Testis (tissue), 2 donors: ENCODE measurements at regions not wholly inside any gene's neighbourhood (a gene's known extent, or its start where the extent isn't known, plus 50 kb on each side); places are given as distances from the start of the nearest gene placed in this dataset.
A peak's percentile ranks its signal among the peaks of the same experiment; 100 is the strongest.

ENCODE experiments used
- DNase-seq: peaks from one replicate; pipeline ENCODE4 v3.0.0-alpha.2; 2019
- H3K27ac ChIP-seq, 2 donors: fragments of 200-600 bp; sonication (generic); one replicate each; pipeline ENCODE4 v1.5.1; 2019
- H3K27me3 ChIP-seq: fragments of 200-600 bp; sonication (generic); one replicate; pipeline ENCODE4 v1.5.1; 2019
- H3K36me3 ChIP-seq: fragments of 200-600 bp; sonication (generic); one replicate; pipeline ENCODE4 v1.5.1; 2017; ENCODE audit warnings: low read depth; ENCODE audit errors: missing control alignments
- H3K4me1 ChIP-seq: fragments of 200-600 bp; sonication (generic); one replicate; pipeline ENCODE4 v1.5.1; 2019
- H3K4me3 ChIP-seq, 2 donors: fragments of 200-600 bp; sonication (generic); one replicate each; pipeline ENCODE4 v1.5.1; 2017 to 2019
- H3K9me3 ChIP-seq: fragments of 200-600 bp; sonication (generic); one replicate; pipeline ENCODE4 v1.5.1; 2017
- POLR2A ChIP-seq: fragments of 450-650 bp; IDR thresholded peaks from one replicate; pipeline ENCODE4 v1.6.1; 2017; ENCODE audit warnings: antibody characterized with exemption, mild to moderate bottlenecking, moderate library complexity
- WGBS, 2 donors: methylation state at CpG; one replicate each; pipeline ENCODE4 v1.1.5; 2018; 5-methylcytosine and 5-hydroxymethylcytosine counted together
- intact Hi-C: fragments of 100-400 bp; cut with DNase I; formaldehyde crosslinking; loops from one replicate; pipeline ENCODE4 v1.15.1; 2023; ENCODE audit warnings: low total_unique reads
- TF ChIP-seq, protein P1 (sequence below), 3 experiments: fragments of 450-650 bp in 2 of 3; fragments of 200-600 bp in 1 of 3; sonication (generic) in 1 of 3; IDR thresholded peaks; one replicate each; pipeline ENCODE4 v1.5.1; 2016 to 2019; ENCODE audit warnings: antibody characterized with exemption in 3 of 3, mild to moderate bottlenecking in 2 of 3, moderate library complexity in 1 of 3

DNA sequence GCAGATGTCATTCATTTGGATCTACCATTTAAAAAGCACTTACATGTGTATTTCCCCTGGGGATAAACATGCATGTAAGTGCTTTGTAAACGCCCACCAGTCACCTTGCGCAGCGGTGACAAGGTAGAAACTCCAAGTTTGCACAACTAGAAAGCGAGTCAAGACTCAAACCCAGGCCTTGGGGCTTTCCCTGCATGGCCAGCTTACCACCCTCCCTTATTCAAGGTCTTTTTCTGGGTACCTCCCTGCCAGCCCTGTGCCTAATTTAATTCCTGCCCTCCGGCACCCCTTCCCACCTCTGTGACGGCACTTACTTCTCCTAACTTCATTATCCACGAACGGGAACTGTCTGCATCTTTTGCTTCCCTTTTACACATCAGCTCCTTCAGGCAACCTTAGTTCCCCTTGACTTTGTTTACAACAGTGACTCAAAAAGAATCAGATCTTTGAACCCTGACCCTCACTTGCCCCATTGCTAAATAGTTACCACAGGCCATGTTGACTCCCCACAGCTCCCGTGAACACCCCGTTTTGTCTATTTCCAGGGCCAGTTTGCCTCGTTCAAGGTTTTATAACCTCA, 138.3 kb upstream of the ETS2 start:
- intact Hi-C loops = no loop called here
- no peak for DNase-seq
- H3K27me3 ChIP-seq = no peaks in the 10 kb centered on the region
- peaks cover 5% of the 10 kb centered on the region for H3K4me1 ChIP-seq
- no peaks in the 10 kb centered on the region for H3K9me3 ChIP-seq
- no peak overlapping the region for H3K27ac ChIP-seq
- TF ChIP-seq, protein P1, sequence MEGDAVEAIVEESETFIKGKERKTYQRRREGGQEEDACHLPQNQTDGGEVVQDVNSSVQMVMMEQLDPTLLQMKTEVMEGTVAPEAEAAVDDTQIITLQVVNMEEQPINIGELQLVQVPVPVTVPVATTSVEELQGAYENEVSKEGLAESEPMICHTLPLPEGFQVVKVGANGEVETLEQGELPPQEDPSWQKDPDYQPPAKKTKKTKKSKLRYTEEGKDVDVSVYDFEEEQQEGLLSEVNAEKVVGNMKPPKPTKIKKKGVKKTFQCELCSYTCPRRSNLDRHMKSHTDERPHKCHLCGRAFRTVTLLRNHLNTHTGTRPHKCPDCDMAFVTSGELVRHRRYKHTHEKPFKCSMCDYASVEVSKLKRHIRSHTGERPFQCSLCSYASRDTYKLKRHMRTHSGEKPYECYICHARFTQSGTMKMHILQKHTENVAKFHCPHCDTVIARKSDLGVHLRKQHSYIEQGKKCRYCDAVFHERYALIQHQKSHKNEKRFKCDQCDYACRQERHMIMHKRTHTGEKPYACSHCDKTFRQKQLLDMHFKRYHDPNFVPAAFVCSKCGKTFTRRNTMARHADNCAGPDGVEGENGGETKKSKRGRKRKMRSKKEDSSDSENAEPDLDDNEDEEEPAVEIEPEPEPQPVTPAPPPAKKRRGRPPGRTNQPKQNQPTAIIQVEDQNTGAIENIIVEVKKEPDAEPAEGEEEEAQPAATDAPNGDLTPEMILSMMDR (IDR thresholded peaks at IDR 0.05) = no peak
- no peaks in the 10 kb centered on the region for H3K36me3 ChIP-seq
- no peak overlapping the region for H3K4me3 ChIP-seq
- WGBS, 2 donors = 88 to 93% methylated on average over 11 of the region's 11 CpGs

GRCh38 chr21:38668067-38668466, 137.7 kb upstream of the ETS2 start:
- Histone ChIP-seq H3K27me3 (no peaks in the 10 kb centered on the region), H3K27ac (no peak overlapping the region), H3K36me3 (no peaks in the 10 kb centered on the region), H3K9me3 (no peaks in the 10 kb centered on the region), H3K4me3 (no peak overlapping the region), H3K4me1 (peaks cover 5% of the 10 kb centered on the region)
- intact Hi-C loops = no loop called here
- 91 to 100% methylated on average over 1 of the region's 1 CpG for WGBS, 2 donors
- no peak for DNase-seq
- TF ChIP-seq, protein P1 (IDR thresholded peaks at IDR 0.05) = no peak

DNA sequence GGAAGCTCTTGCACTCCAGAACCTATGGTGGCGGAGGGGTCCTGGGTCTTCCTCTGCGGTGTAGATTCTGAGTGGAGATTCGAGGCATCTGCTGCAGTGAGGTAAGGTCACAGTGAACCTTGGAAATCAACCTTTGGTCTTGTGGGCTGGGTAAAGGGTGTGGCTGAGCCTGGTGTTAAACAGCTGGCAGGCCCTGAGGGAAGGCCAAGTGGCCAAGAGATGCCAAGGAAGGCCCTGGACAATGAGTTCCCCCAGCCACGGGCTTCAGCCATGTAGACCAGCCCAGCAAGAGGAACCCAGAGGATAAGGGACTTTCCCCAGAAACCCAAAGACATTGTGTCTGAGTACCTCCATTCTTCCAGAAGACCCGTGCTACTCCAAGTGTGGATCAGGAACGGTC, 137.2 kb upstream of the ETS2 start:
- Histone ChIP-seq H3K4me1 (peaks cover 5% of the 10 kb centered on the region), H3K27ac (no peak overlapping the region), H3K36me3 (no peaks in the 10 kb centered on the region), H3K4me3 (no peak overlapping the region), H3K27me3 (no peaks in the 10 kb centered on the region), H3K9me3 (no peaks in the 10 kb centered on the region)
- DNase-seq = no peak
- WGBS, 2 donors = 78 to 94% methylated on average over 6 of the region's 6 CpGs
- intact Hi-C loops = no loop called here
- TF ChIP-seq POLR2A = no peak
- TF ChIP-seq, protein P1 (IDR thresholded peaks at IDR 0.05) = no peak

- Histone ChIP-seq H3K4me1 (peaks cover 5% of the 10 kb centered on the region), H3K36me3 (no peaks in the 10 kb centered on the region), H3K4me3 (no peak overlapping the region), H3K27ac (no peak overlapping the region), H3K27me3 (no peaks in the 10 kb centered on the region), H3K9me3 (no peaks in the 10 kb centered on the region)
- no peak for TF ChIP-seq POLR2A
- TF ChIP-seq, protein P1 (IDR thresholded peaks at IDR 0.05) = peak in 1 of 3 experiments; percentile 20
- 86 to 88% methylated on average over 6 of the region's 6 CpGs for WGBS, 2 donors
- intact Hi-C loops = no loop called here
- no peak for DNase-seq
Observed at GRCh38 chr21:38669186-38669585, 136.5 kb upstream of the ETS2 start.

DNA sequence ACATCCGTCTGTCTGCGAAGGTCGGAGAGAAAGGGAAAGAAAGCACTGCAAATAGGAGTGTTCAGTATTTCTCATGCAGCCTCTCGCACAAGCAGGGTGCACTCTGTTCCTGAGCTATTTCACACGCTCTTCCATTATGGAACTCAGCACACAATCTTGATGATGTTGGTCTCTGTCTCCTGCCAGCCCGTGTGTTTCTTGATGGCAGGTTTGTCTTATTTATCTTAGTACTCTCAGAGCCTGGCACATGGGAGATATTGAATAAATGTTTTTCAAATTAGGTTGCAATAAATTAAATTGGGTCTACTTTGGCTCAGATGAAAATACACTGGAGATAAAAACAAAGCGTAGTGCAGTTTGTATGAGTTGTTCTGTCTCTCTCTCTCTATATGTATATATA, 134.9 kb upstream of the ETS2 start:
- intact Hi-C loops = no loop called here
- Histone ChIP-seq H3K9me3 (no peaks in the 10 kb centered on the region), H3K27ac (no peak overlapping the region), H3K4me3 (no peak overlapping the region), H3K36me3 (no peaks in the 10 kb centered on the region), H3K4me1 (peaks cover 5% of the 10 kb centered on the region), H3K27me3 (no peaks in the 10 kb centered on the region)
- 76 to 84% methylated on average over 7 of the region's 7 CpGs for WGBS, 2 donors
- TF ChIP-seq, protein P1 (IDR thresholded peaks at IDR 0.05) = no peak
- TF ChIP-seq POLR2A = no peak
- no peak for DNase-seq
